SK-N-SH (cell line): ENCODE measurements at regions not wholly inside any gene's neighbourhood (a gene's known extent, or its start where the extent isn't known, plus 50 kb on each side); places are given as distances from the start of the nearest gene placed in this dataset.

Source experiments
- CTCF ChIA-PET: fragments of 300-600, 350-600 bp; formaldehyde crosslinking; extraction: SDS; loops from one replicate; lab custom pipeline; 2021; lab: Yijun Ruan, JAX
- POLR2A ChIA-PET: fragments of 350-600 bp; sonication (Branson Sonifier 250); formaldehyde crosslinking; extraction: SDS; loops from one replicate; lab custom pipeline; 2020; ENCODE audit warnings: antibody characterized with exemption, inconsistent platforms; lab: Yijun Ruan, JAX
- DNase-seq: peaks from one replicate; pipeline ENCODE4 v3.0.0; 2012
- H2AFZ ChIP-seq: fragments of 200-600 bp; sonication (generic); 2 replicates; pipeline ENCODE4 v1.8.1; 2016; ENCODE audit warnings: antibody characterized with exemption, mild to moderate bottlenecking, low read depth
- H3F3A ChIP-seq: fragments of 200-600 bp; sonication (generic); replicated peaks from 2 replicates; pipeline ENCODE3; 2016; ENCODE audit warnings: antibody characterized with exemption, mild to moderate bottlenecking; ENCODE audit not compliant: insufficient read depth
- H3K27ac ChIP-seq, 2 experiments: fragments of 200-500 bp in 1 of 2; fragments of 200-600 bp in 1 of 2; sonication (Bioruptor generic) in 1 of 2; sonication (generic), shearing (Covaris generic) in 1 of 2; 2 replicates each; pipeline versions ENCODE4 v1.5.1 to v1.6.1; 2014 to 2016; ENCODE audit warnings: low read depth in 2 of 2, inconsistent platforms in 1 of 2, low read length in 1 of 2, mild to moderate bottlenecking in 1 of 2, mixed read lengths in 1 of 2
- H3K27me3 ChIP-seq: fragments of 200-600 bp; sonication (generic), shearing (Covaris generic); 2 replicates; pipeline ENCODE4 v1.6.1; 2016; ENCODE audit warnings: mixed run types; ENCODE audit not compliant: insufficient read depth
- H3K36me3 ChIP-seq, 2 experiments: fragments of 200-500 bp in 1 of 2; fragments of 200-600 bp in 1 of 2; sonication (Bioruptor generic) in 1 of 2; sonication (generic) in 1 of 2; replicated peaks in 1 of 2; 2 replicates each; pipeline versions ENCODE3 to v1.5.1; 2014 to 2016; ENCODE audit warnings: low read length in 1 of 2, mild to moderate bottlenecking in 1 of 2; ENCODE audit not compliant: insufficient read depth in 2 of 2, control insufficient read depth in 1 of 2
- H3K4me1 ChIP-seq, 2 experiments: fragments of 200-500 bp in 1 of 2; fragments of 200-600 bp in 1 of 2; sonication (Bioruptor generic) in 1 of 2; sonication (generic), shearing (Covaris generic) in 1 of 2; 2 replicates each; pipeline versions ENCODE4 v1.5.1 to v1.6.1; 2014 to 2016; ENCODE audit warnings: low read depth in 1 of 2, low read length in 1 of 2, mixed run types in 1 of 2; ENCODE audit not compliant: insufficient read depth in 2 of 2, control insufficient read depth in 1 of 2
- H3K4me2 ChIP-seq: fragments of 200-600 bp; sonication (generic), shearing (Covaris generic); 2 replicates; pipeline ENCODE4 v1.6.1; 2017; ENCODE audit warnings: mixed run types
- H3K4me3 ChIP-seq, 2 experiments: fragments of 200-500 bp in 1 of 2; fragments of 200-600 bp in 1 of 2; sonication (Bioruptor generic) in 1 of 2; sonication (generic), shearing (Covaris generic) in 1 of 2; 2 replicates each; pipeline versions ENCODE4 v1.5.1 to v1.8.1; 2014 to 2016; ENCODE audit warnings: low read depth in 2 of 2, inconsistent platforms in 1 of 2, low read length in 1 of 2, mild to moderate bottlenecking in 1 of 2, mixed read lengths in 1 of 2, moderate library complexity in 1 of 2
- H3K79me2 ChIP-seq: fragments of 200-600 bp; sonication (generic); 2 replicates; pipeline ENCODE4 v1.8.1; 2017; ENCODE audit warnings: mild to moderate bottlenecking; ENCODE audit not compliant: insufficient read depth
- H3K9ac ChIP-seq: fragments of 200-600 bp; sonication (generic); 2 replicates; pipeline ENCODE4 v1.6.1; 2017; ENCODE audit warnings: mixed run types
- H3K9me2 ChIP-seq: fragments of 200-600 bp; sonication (generic); 2 replicates; pipeline ENCODE4 v1.6.1; 2017; ENCODE audit warnings: mixed run types
- H3K9me3 ChIP-seq: fragments of 200-600 bp; sonication (generic); 2 replicates; pipeline ENCODE4 v1.6.1; 2017; ENCODE audit warnings: mixed run types, mild to moderate bottlenecking, moderate library complexity
- H4K20me1 ChIP-seq: fragments of 200-600 bp; sonication (generic); 2 replicates; pipeline ENCODE4 v1.6.1; 2017; ENCODE audit warnings: mild to moderate bottlenecking, mixed run types; ENCODE audit not compliant: insufficient read depth
- ELF1 ChIP-seq: IDR thresholded peaks from 2 replicates; pipeline ENCODE4 v1.4.0; 2012
- EZH2phosphoT487 ChIP-seq: fragments of 200-600 bp; sonication (generic); IDR thresholded peaks from 2 replicates; pipeline ENCODE4 v1.6.1; 2017; ENCODE audit warnings: low read depth, mixed run types, mild to moderate bottlenecking, antibody characterized with exemption, moderate library complexity, borderline replicate concordance
- GATA2 ChIP-seq: sonication (generic); formaldehyde crosslinking; IDR thresholded peaks from 2 replicates; pipeline ENCODE4 v1.5.0; 2020; ENCODE audit warnings: mild to moderate bottlenecking, missing genetic modification reagents
- MXI1 ChIP-seq: IDR thresholded peaks from 2 replicates; pipeline ENCODE4 v1.6.1; 2012; ENCODE audit warnings: mild to moderate bottlenecking, low read depth, low read length, improper control_type of control experiment
- POLR2AphosphoS5 ChIP-seq: IDR thresholded peaks from 2 replicates; pipeline ENCODE4 v1.6.1; 2012; ENCODE audit warnings: low read depth, low read length
- TAF1 ChIP-seq: IDR thresholded peaks from 2 replicates; pipeline ENCODE4 v1.6.1; 2012; ENCODE audit warnings: low read depth, mild to moderate bottlenecking, low read length, moderate library complexity, borderline replicate concordance
- TEAD4 ChIP-seq: IDR thresholded peaks from 2 replicates; pipeline ENCODE4 v1.4.0; 2012; ENCODE audit warnings: mild to moderate bottlenecking, borderline replicate concordance; ENCODE audit not compliant: insufficient read depth
- WGBS: methylation state at CpG from one replicate; pipeline ENCODE4 v1.1.6; 2017; ENCODE audit warnings: low lambda C conversion rate; 5-methylcytosine and 5-hydroxymethylcytosine counted together
- TF ChIP-seq, protein P1 (sequence below): fragments of 200-600 bp; sonication (generic); IDR thresholded peaks from 2 replicates; pipeline ENCODE4 v1.6.1; 2017; ENCODE audit warnings: antibody characterized with exemption, mild to moderate bottlenecking, moderate library complexity
- TF ChIP-seq, protein P2 (sequence below): IDR thresholded peaks from 2 replicates; pipeline ENCODE4 v1.4.0; 2012; ENCODE audit warnings: low read depth
- TF ChIP-seq, protein P3 (sequence below): fragments of 150-350 bp; IDR thresholded peaks from 2 replicates; pipeline ENCODE4 v1.6.1; 2017; ENCODE audit warnings: antibody characterized with exemption, low read length, low read depth, borderline replicate concordance
- TF ChIP-seq, protein P4 (sequence below): IDR thresholded peaks from 2 replicates; pipeline ENCODE4 v1.6.1; 2012; ENCODE audit warnings: mild to moderate bottlenecking, low read depth, low read length, moderate library complexity

DNA sequence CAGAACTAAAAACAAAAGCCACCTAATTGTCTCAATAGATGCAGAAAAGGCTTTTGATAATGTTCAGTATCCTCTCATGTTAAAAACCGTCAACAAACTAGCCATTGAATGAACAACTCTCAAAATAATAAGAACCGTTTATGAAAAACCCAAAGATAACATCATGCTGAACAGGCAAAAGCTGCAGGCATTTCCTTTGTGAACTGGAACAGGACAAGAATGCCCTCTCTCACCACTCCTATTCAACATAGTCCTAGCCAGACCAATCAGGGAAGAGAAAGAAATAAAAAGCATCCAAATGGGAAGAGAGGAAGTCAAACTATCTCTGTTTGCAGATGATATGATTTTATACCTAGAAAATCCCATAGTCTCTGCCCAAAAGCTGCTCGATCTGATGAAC lies 179.6 kb upstream of the EDNRB start:
- Histone ChIP-seq H3K4me3 (no peak overlapping the region), H4K20me1 (no peaks in the 10 kb centered on the region)
- POLR2A ChIA-PET: no interaction called here
- WGBS: 12% methylated on average over 3 of the region's 3 CpGs
- no peak for TF ChIP-seq EZH2phosphoT487
- TF ChIP-seq, protein P1, sequence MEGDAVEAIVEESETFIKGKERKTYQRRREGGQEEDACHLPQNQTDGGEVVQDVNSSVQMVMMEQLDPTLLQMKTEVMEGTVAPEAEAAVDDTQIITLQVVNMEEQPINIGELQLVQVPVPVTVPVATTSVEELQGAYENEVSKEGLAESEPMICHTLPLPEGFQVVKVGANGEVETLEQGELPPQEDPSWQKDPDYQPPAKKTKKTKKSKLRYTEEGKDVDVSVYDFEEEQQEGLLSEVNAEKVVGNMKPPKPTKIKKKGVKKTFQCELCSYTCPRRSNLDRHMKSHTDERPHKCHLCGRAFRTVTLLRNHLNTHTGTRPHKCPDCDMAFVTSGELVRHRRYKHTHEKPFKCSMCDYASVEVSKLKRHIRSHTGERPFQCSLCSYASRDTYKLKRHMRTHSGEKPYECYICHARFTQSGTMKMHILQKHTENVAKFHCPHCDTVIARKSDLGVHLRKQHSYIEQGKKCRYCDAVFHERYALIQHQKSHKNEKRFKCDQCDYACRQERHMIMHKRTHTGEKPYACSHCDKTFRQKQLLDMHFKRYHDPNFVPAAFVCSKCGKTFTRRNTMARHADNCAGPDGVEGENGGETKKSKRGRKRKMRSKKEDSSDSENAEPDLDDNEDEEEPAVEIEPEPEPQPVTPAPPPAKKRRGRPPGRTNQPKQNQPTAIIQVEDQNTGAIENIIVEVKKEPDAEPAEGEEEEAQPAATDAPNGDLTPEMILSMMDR: no peak
- no peak for TF ChIP-seq TEAD4
- TF ChIP-seq ELF1: no peak
- TF ChIP-seq GATA2 (CRISPR knock-in tag): no peak
- TF ChIP-seq, protein P2, sequence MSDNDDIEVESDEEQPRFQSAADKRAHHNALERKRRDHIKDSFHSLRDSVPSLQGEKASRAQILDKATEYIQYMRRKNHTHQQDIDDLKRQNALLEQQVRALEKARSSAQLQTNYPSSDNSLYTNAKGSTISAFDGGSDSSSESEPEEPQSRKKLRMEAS: no peak
- TF ChIP-seq, protein P3, sequence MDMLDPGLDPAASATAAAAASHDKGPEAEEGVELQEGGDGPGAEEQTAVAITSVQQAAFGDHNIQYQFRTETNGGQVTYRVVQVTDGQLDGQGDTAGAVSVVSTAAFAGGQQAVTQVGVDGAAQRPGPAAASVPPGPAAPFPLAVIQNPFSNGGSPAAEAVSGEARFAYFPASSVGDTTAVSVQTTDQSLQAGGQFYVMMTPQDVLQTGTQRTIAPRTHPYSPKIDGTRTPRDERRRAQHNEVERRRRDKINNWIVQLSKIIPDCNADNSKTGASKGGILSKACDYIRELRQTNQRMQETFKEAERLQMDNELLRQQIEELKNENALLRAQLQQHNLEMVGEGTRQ: no peak
- TF ChIP-seq, protein P4, sequence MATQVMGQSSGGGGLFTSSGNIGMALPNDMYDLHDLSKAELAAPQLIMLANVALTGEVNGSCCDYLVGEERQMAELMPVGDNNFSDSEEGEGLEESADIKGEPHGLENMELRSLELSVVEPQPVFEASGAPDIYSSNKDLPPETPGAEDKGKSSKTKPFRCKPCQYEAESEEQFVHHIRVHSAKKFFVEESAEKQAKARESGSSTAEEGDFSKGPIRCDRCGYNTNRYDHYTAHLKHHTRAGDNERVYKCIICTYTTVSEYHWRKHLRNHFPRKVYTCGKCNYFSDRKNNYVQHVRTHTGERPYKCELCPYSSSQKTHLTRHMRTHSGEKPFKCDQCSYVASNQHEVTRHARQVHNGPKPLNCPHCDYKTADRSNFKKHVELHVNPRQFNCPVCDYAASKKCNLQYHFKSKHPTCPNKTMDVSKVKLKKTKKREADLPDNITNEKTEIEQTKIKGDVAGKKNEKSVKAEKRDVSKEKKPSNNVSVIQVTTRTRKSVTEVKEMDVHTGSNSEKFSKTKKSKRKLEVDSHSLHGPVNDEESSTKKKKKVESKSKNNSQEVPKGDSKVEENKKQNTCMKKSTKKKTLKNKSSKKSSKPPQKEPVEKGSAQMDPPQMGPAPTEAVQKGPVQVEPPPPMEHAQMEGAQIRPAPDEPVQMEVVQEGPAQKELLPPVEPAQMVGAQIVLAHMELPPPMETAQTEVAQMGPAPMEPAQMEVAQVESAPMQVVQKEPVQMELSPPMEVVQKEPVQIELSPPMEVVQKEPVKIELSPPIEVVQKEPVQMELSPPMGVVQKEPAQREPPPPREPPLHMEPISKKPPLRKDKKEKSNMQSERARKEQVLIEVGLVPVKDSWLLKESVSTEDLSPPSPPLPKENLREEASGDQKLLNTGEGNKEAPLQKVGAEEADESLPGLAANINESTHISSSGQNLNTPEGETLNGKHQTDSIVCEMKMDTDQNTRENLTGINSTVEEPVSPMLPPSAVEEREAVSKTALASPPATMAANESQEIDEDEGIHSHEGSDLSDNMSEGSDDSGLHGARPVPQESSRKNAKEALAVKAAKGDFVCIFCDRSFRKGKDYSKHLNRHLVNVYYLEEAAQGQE: no peak
- TF ChIP-seq POLR2AphosphoS5: no peak
- no peak for TF ChIP-seq MXI1
- TF ChIP-seq TAF1: no peak
- TF ChIP-seq, all 33 proteins: peak for 0
- no peaks in the 10 kb centered on the region for H3K9me2 ChIP-seq
- H3K27ac ChIP-seq: no peak overlapping the region
- H3K79me2 ChIP-seq: no peaks in the 10 kb centered on the region
- H3F3A ChIP-seq: no peaks in the 10 kb centered on the region
- no peaks in the 10 kb centered on the region for H3K36me3 ChIP-seq
- H3K9me3 ChIP-seq: no peaks in the 10 kb centered on the region
- no peak for DNase-seq
- H3K4me1 ChIP-seq: no peaks in the 10 kb centered on the region; a peak in 1 of 4 replicates
- H3K9ac ChIP-seq: no peak overlapping the region
- H3K27me3 ChIP-seq: no peaks in the 10 kb centered on the region
- CTCF ChIA-PET: no interaction called here
- H3K4me2 ChIP-seq: no peak overlapping the region
- no peak overlapping the region for H2AFZ ChIP-seq
